ENCODE measurements at regions not wholly inside any gene's neighbourhood (a gene's known extent, or its start where the extent isn't known, plus 50 kb on each side); places are given as distances from the start of the nearest gene placed in this dataset.

- intact Hi-C loops (cut with DNase I) = no loop called here
- WGBS, 2 donors = 38 to 42% methylated on average over 6 of the region's 6 CpGs
- TF ChIP-seq CTCF (IDR thresholded peaks at IDR 0.05) (no peak), POLR2A (IDR thresholded peaks at IDR 0.05) (no peak)
- Histone ChIP-seq H3K27ac (peak overlapping the region in 2 of 3 donors; percentile 13 to 77), H3K4me1 (peaks cover 23 to 40% of the 10 kb centered on the region in 2 donors), H3K36me3 (no peaks in the 10 kb centered on the region), H3K9me3 (no peaks in the 10 kb centered on the region), H3K27me3 (no peaks in the 10 kb centered on the region), H3K4me3 (replicated peaks in 1 of 3) (no peak overlapping the region)
- DNase-seq = peak; percentile 75 to 78
These were observed 118.2 kb downstream of the HSD17B3 start for GRCh38 chr9:96183751-96184150.

DNA sequence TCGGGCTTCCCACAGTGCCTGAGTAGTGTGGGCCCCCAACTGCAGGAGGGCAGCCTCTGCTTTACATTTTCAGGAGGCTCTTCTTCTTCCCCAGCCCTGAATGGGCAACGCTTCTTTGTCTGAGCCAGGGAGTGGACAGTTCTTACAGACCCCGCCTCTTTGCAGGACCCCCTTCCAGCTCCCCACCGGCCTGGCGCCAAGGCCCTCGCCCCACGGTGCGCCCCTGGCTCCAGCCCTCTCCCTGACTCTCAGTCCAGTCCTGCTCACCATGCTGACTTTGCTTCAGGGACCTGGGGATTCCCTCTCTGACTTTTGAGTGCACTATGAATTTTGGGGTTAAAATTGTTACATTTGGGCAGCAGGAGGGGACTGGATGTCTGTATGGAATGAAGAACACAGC lies 123.8 kb downstream of the HSD17B3 start:
- no peak overlapping the region for H3K4me3 ChIP-seq (replicated peaks in 1 of 3)
- H3K36me3 ChIP-seq = no peaks in the 10 kb centered on the region
- H3K27ac ChIP-seq = no peak overlapping the region
- WGBS, 2 donors = 85 to 97% methylated on average over 8 of the region's 8 CpGs
- DNase-seq = no peak
- H3K4me1 ChIP-seq = peaks cover 0 to 6% of the 10 kb centered on the region in 2 donors
- intact Hi-C loops (cut with DNase I) = no loop called here
- no peak for TF ChIP-seq CTCF (IDR thresholded peaks at IDR 0.05)
- TF ChIP-seq POLR2A (IDR thresholded peaks at IDR 0.05) = no peak
- no peaks in the 10 kb centered on the region for H3K9me3 ChIP-seq
- H3K27me3 ChIP-seq = no peaks in the 10 kb centered on the region

- TF ChIP-seq POLR2A (IDR thresholded peaks at IDR 0.05) = no peak
- no peak for TF ChIP-seq CTCF (IDR thresholded peaks at IDR 0.05)
- Histone ChIP-seq H3K27ac (no peak overlapping the region), H3K4me3 (replicated peaks in 1 of 3) (no peak overlapping the region), H3K36me3 (no peaks in the 10 kb centered on the region), H3K4me1 (peaks cover 0 to 2% of the 10 kb centered on the region in 2 donors), H3K9me3 (no peaks in the 10 kb centered on the region), H3K27me3 (no peaks in the 10 kb centered on the region)
- WGBS, 2 donors = 72 to 81% methylated on average over 4 of the region's 4 CpGs
- no peak for DNase-seq
- intact Hi-C loops (cut with DNase I) = no loop called here
These were observed 124.3 kb downstream of the HSD17B3 start for GRCh38 chr9:96177719-96178028.

GRCh38 chr9:96177005-96177718 lies 124.8 kb downstream of the HSD17B3 start:
- no peaks in the 10 kb centered on the region for H3K36me3 ChIP-seq
- H3K4me3 ChIP-seq (replicated peaks in 1 of 3) = no peak overlapping the region
- H3K27ac ChIP-seq = no peak overlapping the region
- DNase-seq = no peak
- intact Hi-C loops (cut with DNase I) = no loop called here
- WGBS, 2 donors = 70 to 78% methylated on average over 10 of the region's 10 CpGs
- TF ChIP-seq CTCF (IDR thresholded peaks at IDR 0.05) (no peak), POLR2A (IDR thresholded peaks at IDR 0.05) (no peak)
- no peaks in the 10 kb centered on the region for H3K4me1 ChIP-seq
- no peaks in the 10 kb centered on the region for H3K27me3 ChIP-seq
- H3K9me3 ChIP-seq = no peaks in the 10 kb centered on the region

- Histone ChIP-seq H3K27me3 (no peaks in the 10 kb centered on the region), H3K27ac (no peak overlapping the region), H3K4me1 (no peaks in the 10 kb centered on the region), H3K9me3 (no peaks in the 10 kb centered on the region), H3K36me3 (no peaks in the 10 kb centered on the region), H3K4me3 (replicated peaks in 1 of 3) (no peak overlapping the region)
- intact Hi-C loops (cut with DNase I) = no loop called here
- DNase-seq = no peak
- TF ChIP-seq POLR2A (IDR thresholded peaks at IDR 0.05) (no peak), CTCF (IDR thresholded peaks at IDR 0.05) (no peak)
These were observed 126.2 kb downstream of the HSD17B3 start for GRCh38 chr9:96175796-96176195.
